ENCODE measurements at regions not wholly inside any gene's neighbourhood (a gene's known extent, or its start where the extent isn't known, plus 50 kb on each side); places are given as distances from the start of the nearest gene placed in this dataset.

DNA sequence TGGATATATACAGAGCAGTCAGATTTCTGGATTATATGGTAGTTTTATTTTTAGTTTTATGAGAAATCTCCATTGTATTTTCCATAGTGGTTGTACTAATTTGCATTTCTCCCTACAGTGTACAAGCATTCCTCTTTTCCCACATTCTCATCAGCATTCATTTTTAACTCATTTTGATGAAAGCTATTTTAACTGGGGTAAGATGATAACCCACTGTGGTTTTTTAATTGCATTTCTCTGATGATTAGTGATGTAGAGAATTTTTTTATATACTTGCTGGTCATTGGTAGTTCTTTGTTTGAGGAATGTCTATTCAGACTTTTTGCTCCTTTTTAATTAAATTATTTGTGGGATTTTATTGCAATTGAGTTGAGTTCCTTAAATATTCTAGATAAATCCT is 903.6 kb downstream of the DIPK2A start:
- TF ChIP-seq, protein P1, sequence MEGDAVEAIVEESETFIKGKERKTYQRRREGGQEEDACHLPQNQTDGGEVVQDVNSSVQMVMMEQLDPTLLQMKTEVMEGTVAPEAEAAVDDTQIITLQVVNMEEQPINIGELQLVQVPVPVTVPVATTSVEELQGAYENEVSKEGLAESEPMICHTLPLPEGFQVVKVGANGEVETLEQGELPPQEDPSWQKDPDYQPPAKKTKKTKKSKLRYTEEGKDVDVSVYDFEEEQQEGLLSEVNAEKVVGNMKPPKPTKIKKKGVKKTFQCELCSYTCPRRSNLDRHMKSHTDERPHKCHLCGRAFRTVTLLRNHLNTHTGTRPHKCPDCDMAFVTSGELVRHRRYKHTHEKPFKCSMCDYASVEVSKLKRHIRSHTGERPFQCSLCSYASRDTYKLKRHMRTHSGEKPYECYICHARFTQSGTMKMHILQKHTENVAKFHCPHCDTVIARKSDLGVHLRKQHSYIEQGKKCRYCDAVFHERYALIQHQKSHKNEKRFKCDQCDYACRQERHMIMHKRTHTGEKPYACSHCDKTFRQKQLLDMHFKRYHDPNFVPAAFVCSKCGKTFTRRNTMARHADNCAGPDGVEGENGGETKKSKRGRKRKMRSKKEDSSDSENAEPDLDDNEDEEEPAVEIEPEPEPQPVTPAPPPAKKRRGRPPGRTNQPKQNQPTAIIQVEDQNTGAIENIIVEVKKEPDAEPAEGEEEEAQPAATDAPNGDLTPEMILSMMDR (IDR thresholded peaks at IDR 0.05; ENCODE audit: low read length) = no peak
- no peak for TF ChIP-seq EZH2 (IDR thresholded peaks at IDR 0.05; ENCODE audit: borderline replicate concordance, low read length)
